ENCODE measurements at regions not wholly inside any gene's neighbourhood (a gene's known extent, or its start where the extent isn't known, plus 50 kb on each side); places are given as distances from the start of the nearest gene placed in this dataset.
A peak's percentile ranks its signal among the peaks of the same experiment; 100 is the strongest.

- no peak for DNase-seq
These were observed 802.3 kb upstream of the ARGLU1 start for GRCh38 chr13:107370015-107370785.

DNA sequence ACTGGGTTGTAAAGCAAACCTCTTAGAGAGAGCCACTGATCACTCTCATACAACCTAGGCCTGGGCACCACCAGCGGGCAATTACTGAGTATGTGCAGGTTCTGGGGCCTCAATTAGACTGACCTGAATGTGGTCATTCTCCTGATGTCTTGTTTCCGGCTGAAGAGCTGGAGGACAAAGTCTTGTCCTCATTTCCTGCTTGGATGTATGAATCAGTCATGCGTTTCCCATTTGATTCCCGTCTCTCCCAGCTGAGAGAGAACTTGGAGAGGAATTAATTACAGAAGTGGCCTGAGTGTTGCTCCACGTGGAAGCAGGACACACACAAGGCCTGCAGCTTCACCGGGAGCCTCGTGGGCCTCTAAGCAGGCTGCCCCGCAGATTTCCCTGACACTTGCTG, 799.3 kb upstream of the ARGLU1 start:
- DNase-seq: no peak

- DNase-seq: no peak
These were observed 797.7 kb upstream of the ARGLU1 start for GRCh38 chr13:107365466-107366215.

DNA sequence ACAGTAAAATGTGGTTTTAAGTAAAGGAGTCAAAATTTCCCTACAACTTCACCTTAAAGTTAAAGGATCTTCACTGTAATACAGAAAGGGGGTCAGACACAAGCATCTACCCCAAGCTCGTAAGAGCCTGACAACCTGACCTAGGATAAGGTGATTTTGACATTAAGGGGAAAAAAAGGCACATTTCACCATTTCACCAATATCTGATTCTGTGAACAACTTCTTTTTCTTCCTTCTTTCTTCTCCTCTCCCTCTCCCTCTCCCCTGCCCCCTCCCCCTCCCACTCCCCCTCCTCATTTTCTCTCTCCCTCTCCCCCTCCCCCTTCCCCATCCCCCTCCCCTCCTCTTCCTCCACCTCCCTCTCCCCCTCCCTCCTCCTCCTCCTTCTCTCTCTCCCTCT, 796.7 kb upstream of the ARGLU1 start:
- DNase-seq: no peak

- no peak for DNase-seq
These were observed 793.7 kb upstream of the ARGLU1 start for GRCh38 chr13:107361666-107362065.

GRCh38 chr13:107360010-107360409, 792.1 kb upstream of the ARGLU1 start:
- DNase-seq: no peak

- DNase-seq: no peak
These were observed 790.9 kb upstream of the ARGLU1 start for GRCh38 chr13:107358866-107359265.

- DNase-seq: no peak
These were observed 783.4 kb upstream of the ARGLU1 start for GRCh38 chr13:107351305-107351704.

DNA sequence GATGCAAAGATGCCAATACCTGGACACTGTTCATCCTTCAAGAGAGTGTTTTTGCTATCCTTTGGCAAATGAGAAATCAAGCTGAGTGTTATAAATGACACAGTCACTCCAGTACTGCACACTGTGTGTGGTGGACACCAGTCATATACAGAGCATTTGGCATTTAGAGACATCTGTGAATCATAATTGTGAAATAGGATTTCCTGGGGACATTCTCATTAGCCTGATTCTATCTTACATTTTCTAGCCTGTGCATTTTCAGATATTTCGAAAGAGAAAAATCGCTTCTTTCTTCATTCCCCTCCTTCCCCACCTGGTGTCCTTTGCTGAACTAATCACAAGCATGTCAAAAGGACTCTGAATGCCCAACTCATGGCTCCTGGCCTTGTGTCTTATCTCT, 781.0 kb upstream of the ARGLU1 start:
- no peak for DNase-seq

GRCh38 chr13:107348471-107348870, 780.5 kb upstream of the ARGLU1 start:
- no peak for DNase-seq

GRCh38 chr13:107347641-107348369, 779.9 kb upstream of the ARGLU1 start:
- no peak for DNase-seq

DNA sequence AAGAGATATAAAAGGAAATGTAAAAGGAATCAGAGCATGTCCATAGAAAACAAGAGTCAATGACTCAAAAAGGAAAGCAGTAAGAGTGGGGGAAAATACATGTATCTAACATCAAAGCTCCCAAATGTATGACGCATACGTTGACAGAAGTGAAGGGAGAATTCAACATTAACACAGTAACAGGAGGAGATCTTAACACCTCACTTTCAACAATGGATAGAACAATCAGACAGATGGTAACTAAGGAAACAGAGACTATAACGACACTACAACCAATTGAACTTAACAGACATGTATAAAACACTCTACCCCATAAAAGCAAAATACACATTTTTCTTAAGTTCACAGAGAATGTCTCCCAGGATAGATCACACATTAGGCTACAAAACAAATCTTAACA, 774.8 kb upstream of the ARGLU1 start:
- DNase-seq: no peak

DNA sequence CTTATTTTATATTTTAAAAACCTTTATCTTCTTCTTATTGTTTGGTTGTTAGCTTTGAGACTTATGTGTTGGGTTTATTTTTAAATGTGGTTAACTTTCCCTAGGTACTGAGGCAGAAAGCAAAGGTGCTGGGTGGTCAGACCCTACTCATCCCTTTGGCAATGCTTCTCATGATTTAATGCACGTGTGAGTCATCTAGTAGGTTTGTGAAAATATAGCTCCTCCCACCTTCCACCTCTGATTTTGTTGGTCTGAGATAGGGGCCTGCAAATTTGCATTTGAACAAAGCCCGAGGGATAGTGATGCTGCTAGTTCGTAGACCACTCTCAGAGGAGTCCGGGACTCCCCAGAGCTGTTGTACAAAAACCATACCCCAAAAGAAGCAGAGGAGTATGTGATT, 771.3 kb upstream of the ARGLU1 start:
- DNase-seq: no peak

DNA sequence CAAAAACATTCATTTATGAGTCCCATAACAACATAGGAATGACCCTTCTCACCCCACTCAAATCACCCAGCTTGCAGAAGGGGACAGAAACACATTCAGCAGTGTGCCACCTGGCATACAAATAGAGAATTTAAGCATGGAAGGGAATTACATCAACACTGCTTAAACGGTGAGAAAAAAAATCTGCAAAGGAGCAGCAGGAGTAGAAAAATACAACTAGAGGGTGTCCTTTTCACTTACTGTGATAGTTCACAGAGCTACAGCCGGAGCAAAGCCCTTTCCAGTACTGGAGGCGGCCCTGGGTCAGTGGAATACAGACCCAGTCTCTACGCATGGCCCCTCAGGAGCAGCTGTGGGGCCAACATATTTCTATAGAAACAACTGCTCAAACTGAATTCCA, 764.3 kb upstream of the ARGLU1 start:
- no peak for DNase-seq

DNA sequence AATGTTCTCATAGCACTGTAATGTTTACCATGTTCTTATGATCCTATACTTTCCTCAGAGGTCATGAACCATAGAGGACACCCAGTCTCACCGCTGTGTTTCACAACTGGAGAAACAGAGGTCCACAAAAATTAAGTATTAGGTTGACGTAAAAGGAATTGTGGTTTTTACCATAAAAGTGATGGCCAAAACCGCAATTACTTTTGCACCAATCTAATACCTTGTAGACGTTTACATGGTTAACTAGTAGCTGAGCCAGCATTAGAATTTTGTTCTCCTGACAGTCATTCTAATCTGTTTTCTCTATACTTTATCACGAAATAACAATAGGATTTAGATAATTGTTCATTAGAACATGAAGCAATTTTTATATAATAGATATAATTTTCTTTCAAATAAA, 763.4 kb upstream of the ARGLU1 start:
- no peak for DNase-seq

- DNase-seq: no peak
These were observed 762.5 kb upstream of the ARGLU1 start for GRCh38 chr13:107330484-107330883.

- peak; percentile 42 for DNase-seq
These were observed 762.1 kb upstream of the ARGLU1 start for GRCh38 chr13:107329991-107330390.

- DNase-seq: no peak
These were observed 756.7 kb upstream of the ARGLU1 start for GRCh38 chr13:107324416-107325204.

GRCh38 chr13:107322228-107322627, 754.3 kb upstream of the ARGLU1 start:
- no peak for DNase-seq

GRCh38 chr13:107305178-107305577, 737.2 kb upstream of the ARGLU1 start:
- DNase-seq: no peak

- no peak for DNase-seq
These were observed 733.9 kb upstream of the ARGLU1 start for GRCh38 chr13:107301724-107302374.

DNA sequence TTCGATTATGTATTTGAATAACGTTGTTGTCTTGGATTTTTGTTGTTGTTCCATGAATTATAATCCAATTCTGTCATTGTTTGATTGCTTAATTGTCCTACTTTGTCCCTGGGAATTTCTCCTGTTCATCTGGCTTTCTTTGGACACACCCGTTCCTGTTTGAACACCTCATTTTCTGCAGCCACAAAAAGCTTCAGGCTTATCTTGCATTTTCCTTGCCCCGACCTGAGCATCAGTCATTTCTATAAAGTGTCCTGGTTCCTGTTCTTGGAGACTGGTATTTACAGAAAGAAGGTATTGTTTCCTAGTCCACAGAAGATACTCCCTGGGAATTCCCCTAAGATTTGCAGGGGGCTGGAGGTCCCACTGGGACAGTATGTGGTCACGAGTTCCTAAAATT, 731.8 kb upstream of the ARGLU1 start:
- DNase-seq: no peak

All from DMS79 (cell line).